Stimulated activated memory B cell treated with anti-CD40 and anti-IgM and Interleukin-4, amounts not matched to agents 10 μg/mL and 1 μg/mL and 100 μg/mL, for 72 hours (primary cell): ENCODE measurements at regions not wholly inside any gene's neighbourhood (a gene's known extent, or its start where the extent isn't known, plus 50 kb on each side); places are given as distances from the start of the nearest gene placed in this dataset.

ENCODE experiments used
- ATAC-seq: fragments of 150-1000 bp; cut with Tn5 transposase; 2 replicates; pipeline ENCODE4 v1.10.0; 2021
- H3K27ac Mint-ChIP-seq: one replicate; pipeline ENCODE4 v1.8.0; 2022; ENCODE audit warnings: mild to moderate bottlenecking, mixed read lengths
- H3K27me3 Mint-ChIP-seq: one replicate; pipeline ENCODE4 v1.8.0; 2022; ENCODE audit warnings: mixed read lengths
- H3K36me3 Mint-ChIP-seq: one replicate; pipeline ENCODE4 v1.8.0; 2022; ENCODE audit warnings: mixed read lengths
- H3K4me1 Mint-ChIP-seq: one replicate; pipeline ENCODE4 v1.8.0; 2022; ENCODE audit warnings: mixed read lengths
- H3K4me3 Mint-ChIP-seq: one replicate; pipeline ENCODE4 v1.8.0; 2022; ENCODE audit warnings: mild to moderate bottlenecking, moderate library complexity, mixed read lengths
- H3K9me3 Mint-ChIP-seq: one replicate; pipeline ENCODE4 v1.8.0; 2022; ENCODE audit warnings: mixed read lengths

- Mint-ChIP-seq H3K27ac (no peak overlapping the region), H3K36me3 (no peaks in the 10 kb centered on the region), H3K4me1 (no peaks in the 10 kb centered on the region), H3K27me3 (peaks cover 8% of the 10 kb centered on the region), H3K4me3 (no peak overlapping the region), H3K9me3 (no peaks in the 10 kb centered on the region)
- ATAC-seq = no peak
Observed at GRCh38 chr2:156892467-156893281, 364.8 kb upstream of the GALNT5 start.

GRCh38 chr2:156896294-156896693 lies 361.2 kb upstream of the GALNT5 start:
- no peak overlapping the region for H3K27ac Mint-ChIP-seq
- ATAC-seq = peak; percentile 61
- no peaks in the 10 kb centered on the region for H3K36me3 Mint-ChIP-seq
- peaks cover 3% of the 10 kb centered on the region for H3K9me3 Mint-ChIP-seq
- peaks cover 15% of the 10 kb centered on the region for H3K27me3 Mint-ChIP-seq
- H3K4me3 Mint-ChIP-seq = no peak overlapping the region
- no peaks in the 10 kb centered on the region for H3K4me1 Mint-ChIP-seq

GRCh38 chr2:156897548-156897947 lies 360.0 kb upstream of the GALNT5 start:
- Mint-ChIP-seq H3K27ac (no peak overlapping the region), H3K4me1 (no peaks in the 10 kb centered on the region), H3K9me3 (peaks cover 3% of the 10 kb centered on the region), H3K27me3 (peaks cover 16% of the 10 kb centered on the region), H3K36me3 (no peaks in the 10 kb centered on the region), H3K4me3 (no peak overlapping the region)
- no peak for ATAC-seq

GRCh38 chr2:156901373-156902031 lies 356.0 kb upstream of the GALNT5 start:
- Mint-ChIP-seq H3K4me3 (no peak overlapping the region), H3K27ac (no peak overlapping the region), H3K27me3 (peaks cover 16% of the 10 kb centered on the region), H3K4me1 (no peaks in the 10 kb centered on the region), H3K9me3 (peaks cover 3% of the 10 kb centered on the region), H3K36me3 (no peaks in the 10 kb centered on the region)
- no peak for ATAC-seq

GRCh38 chr2:156903335-156903734 lies 354.2 kb upstream of the GALNT5 start:
- no peak for ATAC-seq
- Mint-ChIP-seq H3K4me1 (no peaks in the 10 kb centered on the region), H3K27me3 (peaks cover 7% of the 10 kb centered on the region), H3K36me3 (no peaks in the 10 kb centered on the region), H3K4me3 (no peak overlapping the region), H3K9me3 (no peaks in the 10 kb centered on the region), H3K27ac (no peak overlapping the region)

GRCh38 chr2:156907806-156908205 lies 349.7 kb upstream of the GALNT5 start:
- no peaks in the 10 kb centered on the region for H3K9me3 Mint-ChIP-seq
- no peak overlapping the region for H3K27ac Mint-ChIP-seq
- no peak for ATAC-seq
- H3K36me3 Mint-ChIP-seq = no peaks in the 10 kb centered on the region
- no peak overlapping the region for H3K4me3 Mint-ChIP-seq
- no peaks in the 10 kb centered on the region for H3K4me1 Mint-ChIP-seq
- no peaks in the 10 kb centered on the region for H3K27me3 Mint-ChIP-seq

- Mint-ChIP-seq H3K27ac (no peak overlapping the region), H3K36me3 (no peaks in the 10 kb centered on the region), H3K9me3 (no peaks in the 10 kb centered on the region), H3K27me3 (no peaks in the 10 kb centered on the region), H3K4me1 (no peaks in the 10 kb centered on the region), H3K4me3 (no peak overlapping the region)
- ATAC-seq = no peak
Observed at GRCh38 chr2:156908825-156909224, 348.7 kb upstream of the GALNT5 start.

GRCh38 chr2:156909983-156910382 lies 347.5 kb upstream of the GALNT5 start:
- no peak for ATAC-seq
- Mint-ChIP-seq H3K27ac (no peak overlapping the region), H3K4me3 (no peak overlapping the region), H3K27me3 (no peaks in the 10 kb centered on the region), H3K4me1 (no peaks in the 10 kb centered on the region), H3K36me3 (no peaks in the 10 kb centered on the region), H3K9me3 (no peaks in the 10 kb centered on the region)

- H3K36me3 Mint-ChIP-seq = no peaks in the 10 kb centered on the region
- H3K4me1 Mint-ChIP-seq = no peaks in the 10 kb centered on the region
- no peak for ATAC-seq
- H3K9me3 Mint-ChIP-seq = peaks cover 3% of the 10 kb centered on the region
- no peaks in the 10 kb centered on the region for H3K27me3 Mint-ChIP-seq
- no peak overlapping the region for H3K4me3 Mint-ChIP-seq
- H3K27ac Mint-ChIP-seq = no peak overlapping the region
Observed at GRCh38 chr2:156915332-156915731, 342.2 kb upstream of the GALNT5 start.

GRCh38 chr2:156918410-156918809 lies 339.1 kb upstream of the GALNT5 start:
- no peak for ATAC-seq
- no peaks in the 10 kb centered on the region for H3K4me1 Mint-ChIP-seq
- H3K27ac Mint-ChIP-seq = no peak overlapping the region

GRCh38 chr2:156930423-156930822 lies 327.1 kb upstream of the GALNT5 start:
- Mint-ChIP-seq H3K4me1 (no peaks in the 10 kb centered on the region), H3K36me3 (no peaks in the 10 kb centered on the region), H3K4me3 (no peak overlapping the region), H3K27me3 (no peaks in the 10 kb centered on the region), H3K27ac (no peak overlapping the region), H3K9me3 (peaks cover 8% of the 10 kb centered on the region)
- ATAC-seq = no peak

More at GRCh38 chr2:156918410-156918809, 339.1 kb upstream of the GALNT5 start:
- Mint-ChIP-seq H3K4me3 (no peak overlapping the region), H3K36me3 (no peaks in the 10 kb centered on the region), H3K9me3 (peaks cover 3% of the 10 kb centered on the region), H3K27me3 (no peaks in the 10 kb centered on the region)

- no peaks in the 10 kb centered on the region for H3K36me3 Mint-ChIP-seq
- H3K4me1 Mint-ChIP-seq = no peaks in the 10 kb centered on the region
- H3K4me3 Mint-ChIP-seq = no peak overlapping the region
- H3K9me3 Mint-ChIP-seq = peaks cover 3% of the 10 kb centered on the region
- no peaks in the 10 kb centered on the region for H3K27me3 Mint-ChIP-seq
- H3K27ac Mint-ChIP-seq = no peak overlapping the region
- peak; percentile 53 for ATAC-seq
Observed at GRCh38 chr2:156933645-156934225, 323.8 kb upstream of the GALNT5 start.

GRCh38 chr2:156935616-156936015 lies 321.9 kb upstream of the GALNT5 start:
- peaks cover 3% of the 10 kb centered on the region for H3K9me3 Mint-ChIP-seq
- H3K36me3 Mint-ChIP-seq = no peaks in the 10 kb centered on the region
- H3K27me3 Mint-ChIP-seq = no peaks in the 10 kb centered on the region
- H3K27ac Mint-ChIP-seq = no peak overlapping the region
- ATAC-seq = no peak
- no peak overlapping the region for H3K4me3 Mint-ChIP-seq
- H3K4me1 Mint-ChIP-seq = no peaks in the 10 kb centered on the region

- Mint-ChIP-seq H3K27ac (no peak overlapping the region), H3K36me3 (no peaks in the 10 kb centered on the region), H3K9me3 (peaks cover 3% of the 10 kb centered on the region), H3K4me3 (no peak overlapping the region), H3K27me3 (no peaks in the 10 kb centered on the region), H3K4me1 (no peaks in the 10 kb centered on the region)
- no peak for ATAC-seq
Observed at GRCh38 chr2:156937430-156937829, 320.1 kb upstream of the GALNT5 start.

- no peak overlapping the region for H3K4me3 Mint-ChIP-seq
- no peak overlapping the region for H3K27ac Mint-ChIP-seq
- no peaks in the 10 kb centered on the region for H3K27me3 Mint-ChIP-seq
- no peaks in the 10 kb centered on the region for H3K4me1 Mint-ChIP-seq
- no peak for ATAC-seq
- no peaks in the 10 kb centered on the region for H3K36me3 Mint-ChIP-seq
- peaks cover 1% of the 10 kb centered on the region for H3K9me3 Mint-ChIP-seq
Observed at GRCh38 chr2:156944871-156945270, 312.6 kb upstream of the GALNT5 start.

GRCh38 chr2:156947261-156947660 lies 310.2 kb upstream of the GALNT5 start:
- peaks cover 11% of the 10 kb centered on the region for H3K9me3 Mint-ChIP-seq
- no peaks in the 10 kb centered on the region for H3K27me3 Mint-ChIP-seq
- H3K4me1 Mint-ChIP-seq = no peaks in the 10 kb centered on the region
- H3K27ac Mint-ChIP-seq = no peak overlapping the region
- ATAC-seq = no peak
- no peak overlapping the region for H3K4me3 Mint-ChIP-seq
- H3K36me3 Mint-ChIP-seq = no peaks in the 10 kb centered on the region
